B cell (primary cell): ENCODE measurements at regions not wholly inside any gene's neighbourhood (a gene's known extent, or its start where the extent isn't known, plus 50 kb on each side); places are given as distances from the start of the nearest gene placed in this dataset.

Experiments
- ATAC-seq: fragments of 200-7000 bp; cut with Tn5 transposase; one replicate; pipeline ENCODE4 v1.10.0; 2021; ENCODE audit warnings: low read depth, mild to moderate bottlenecking, moderate number of reproducible peaks, moderate library complexity
- CTCF ChIA-PET: fragments of 350-600 bp; sonication (Branson Sonifier 250); formaldehyde crosslinking; loops from one replicate; lab custom pipeline; 2021; ENCODE audit warnings: antibody characterized with exemption, inconsistent platforms; lab: Charles Lee
- POLR2A ChIA-PET: fragments of 350-600 bp; sonication (Branson Sonifier 250); formaldehyde crosslinking; loops from one replicate; lab custom pipeline; 2021; ENCODE audit warnings: antibody characterized with exemption; lab: Charles Lee
- DNase-seq: peaks from one replicate; pipeline ENCODE4 v3.0.0; 2013
- H2AFZ ChIP-seq: 2 replicates; pipeline ENCODE4 v1.6.1; 2012; ENCODE audit warnings: mild to moderate bottlenecking, low read depth, low read length; ENCODE audit not compliant: insufficient read depth, poor library complexity, severe bottlenecking
- H3K27ac ChIP-seq, 2 donors: 1 replicate in 1 of 2; 2 replicates in 1 of 2; pipeline ENCODE4 v1.5.1; 2012 to 2013; ENCODE audit warnings: low read length in 2 of 2, mild to moderate bottlenecking in 2 of 2, moderate library complexity in 1 of 2
- H3K27me3 ChIP-seq, 4 experiments: fragments of 200-600 bp in 1 of 4; sonication (generic) in 1 of 4; replicated peaks in 1 of 4; 1 replicate in 2 of 4; 2 replicates in 2 of 4; pipeline versions ENCODE4 v1.6.1 to v1.7.0; 2013 to 2016; ENCODE audit warnings: low read length in 3 of 4, mild to moderate bottlenecking in 2 of 4, mixed read lengths in 1 of 4, moderate library complexity in 1 of 4; ENCODE audit not compliant: insufficient read depth in 4 of 4, control insufficient read depth in 3 of 4; ENCODE audit errors: control extremely low read depth in 1 of 4
- H3K36me3 ChIP-seq, 2 experiments: replicated peaks in 1 of 2; 1 replicate in 1 of 2; 2 replicates in 1 of 2; pipeline versions ENCODE4 v1.6.1 to v1.7.1; 2013; ENCODE audit warnings: low read length in 1 of 2; ENCODE audit not compliant: insufficient read depth in 2 of 2, control insufficient read depth in 1 of 2; ENCODE audit errors: control extremely low read depth in 1 of 2, extremely low read depth in 1 of 2
- H3K4me1 ChIP-seq, 2 donors: fragments of 200-600 bp in 1 of 2; sonication (generic) in 1 of 2; 1 replicate in 1 of 2; 2 replicates in 1 of 2; pipeline versions ENCODE4 v1.5.1 to v1.6.1; 2013 to 2017; ENCODE audit warnings: low read length in 2 of 2; ENCODE audit not compliant: control insufficient read depth in 2 of 2, insufficient read depth in 2 of 2
- H3K4me2 ChIP-seq: replicated peaks from 2 replicates; pipeline ENCODE3; 2012; ENCODE audit warnings: mild to moderate bottlenecking, low read depth, low read length; ENCODE audit not compliant: poor library complexity, severe bottlenecking
- H3K4me3 ChIP-seq, 5 experiments: fragments of 200-600 bp in 1 of 5; sonication (generic) in 1 of 5; 1 replicate in 3 of 5; 2 replicates in 2 of 5; pipeline versions ENCODE4 v1.5.1 to v1.7.0; 2011 to 2016; ENCODE audit warnings: low read length in 4 of 5, mild to moderate bottlenecking in 4 of 5, low read depth in 2 of 5, control low read depth in 1 of 5, moderate library complexity in 1 of 5; ENCODE audit not compliant: insufficient read depth in 1 of 5; ENCODE audit errors: control extremely low read depth in 1 of 5, extremely low read depth in 1 of 5
- H3K79me2 ChIP-seq: fragments of 200-600 bp; sonication (generic); one replicate; pipeline ENCODE4 v1.6.0; 2016; ENCODE audit warnings: low read length; ENCODE audit not compliant: control insufficient read depth, insufficient read depth
- H3K9ac ChIP-seq: fragments of 200-600 bp; sonication (generic); 2 replicates; pipeline ENCODE4 v1.6.1; 2017; ENCODE audit warnings: mild to moderate bottlenecking, low read length, moderate library complexity
- H3K9me3 ChIP-seq, 3 donors: one replicate each; pipeline versions ENCODE4 v1.6.1 to v1.7.1; 2013; ENCODE audit warnings: low read length in 2 of 3; ENCODE audit not compliant: control insufficient read depth in 2 of 3, insufficient read depth in 1 of 3; ENCODE audit errors: control extremely low read depth in 1 of 3
- H4K20me1 ChIP-seq: 2 replicates; pipeline ENCODE4 v1.6.0; 2012; ENCODE audit warnings: mild to moderate bottlenecking, low read length; ENCODE audit not compliant: insufficient read depth, control insufficient read depth, poor library complexity, severe bottlenecking
- H3K27ac Mint-ChIP-seq: one replicate; pipeline ENCODE4 v1.8.0; 2021; ENCODE audit warnings: mixed read lengths
- H3K27me3 Mint-ChIP-seq: one replicate; pipeline ENCODE4 v1.8.0; 2021; ENCODE audit warnings: mixed read lengths
- H3K4me1 Mint-ChIP-seq: one replicate; pipeline ENCODE4 v1.8.0; 2021; ENCODE audit warnings: mixed read lengths
- H3K4me3 Mint-ChIP-seq: one replicate; pipeline ENCODE4 v1.8.0; 2021; ENCODE audit warnings: mixed read lengths
- H3K9me3 Mint-ChIP-seq: one replicate; pipeline ENCODE4 v1.8.0; 2022; ENCODE audit warnings: mixed read lengths; ENCODE audit not compliant: insufficient read depth
- CTCF ChIP-seq: fragments of 200-600 bp; IDR thresholded peaks from one replicate; pipeline ENCODE4 v1.8.0; 2022; ENCODE audit warnings: antibody characterized with exemption, mild to moderate bottlenecking
- EZH2 ChIP-seq: IDR thresholded peaks from 2 replicates; pipeline ENCODE4 v1.6.1; 2012; ENCODE audit warnings: borderline replicate concordance, low read depth, mild to moderate bottlenecking, moderate library complexity, low read length; ENCODE audit not compliant: insufficient read depth, poor library complexity, severe bottlenecking
- WGBS: methylation state at CpG from one replicate; pipeline ENCODE4 v1.1.5; 2013; ENCODE audit warnings: missing lambda C conversion rate; ENCODE audit not compliant: insufficient coverage; 5-methylcytosine and 5-hydroxymethylcytosine counted together
- intact Hi-C: fragments of 100-400 bp; cut with micrococcal nuclease; formaldehyde crosslinking; loops from one replicate; pipeline ENCODE4 v1.10.0; 2022

- Histone ChIP-seq H3K27me3 (no peaks in the 10 kb centered on the region), H3K36me3 (no peaks in the 10 kb centered on the region), H3K4me1 (no peaks in the 10 kb centered on the region), H3K79me2 (no peaks in the 10 kb centered on the region), H4K20me1 (no peaks in the 10 kb centered on the region), H3K4me3 (no peak overlapping the region), H3K27ac (no peak overlapping the region), H2AFZ (no peak overlapping the region), H3K9ac (no peak overlapping the region), H3K4me2 (no peak overlapping the region), H3K9me3 (peaks cover 0 to 9% (median 0%) of the 10 kb centered on the region in 3 donors)
- peaks cover 3% of the 10 kb centered on the region for H3K9me3 Mint-ChIP-seq
- WGBS, result no CpG with 5 or more reads among the region's 3 CpGs
- ChIA-PET POLR2A (no interaction called here), CTCF (no interaction called here)
- ATAC-seq (no peak), DNase-seq (no peak)
- no peak overlapping the region for H3K27ac Mint-ChIP-seq
- TF ChIP-seq CTCF, result no peak
- intact Hi-C loops, result no loop called here
- H3K4me3 Mint-ChIP-seq, result no peak overlapping the region
- H3K4me1 Mint-ChIP-seq, result no peaks in the 10 kb centered on the region
- no peaks in the 10 kb centered on the region for H3K27me3 Mint-ChIP-seq
Observed at GRCh38 chr16:52073024-52073423, 473.9 kb downstream of the TOX3 start.

DNA sequence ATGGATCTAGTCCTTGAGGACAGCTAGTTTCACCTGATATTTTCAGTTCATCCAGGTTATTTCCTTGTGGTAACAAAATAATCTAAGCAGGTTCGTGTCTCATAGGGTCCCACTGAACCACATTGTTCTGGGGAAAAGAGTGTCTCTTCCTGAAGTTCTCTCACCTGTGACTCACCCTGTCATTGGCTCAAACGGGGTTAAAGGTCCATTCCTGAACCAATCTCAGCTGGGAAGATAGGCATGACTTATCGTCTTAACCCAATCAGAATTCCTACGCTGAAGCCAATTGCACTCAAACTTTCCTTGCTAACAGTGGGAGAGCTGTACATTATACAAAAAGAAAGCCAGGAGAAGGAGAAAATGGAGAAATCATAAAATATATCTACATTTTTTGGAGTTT lies 475.8 kb downstream of the TOX3 start:
- Histone ChIP-seq H4K20me1 (no peaks in the 10 kb centered on the region), H3K79me2 (no peaks in the 10 kb centered on the region), H3K9ac (no peak overlapping the region), H2AFZ (no peak overlapping the region), H3K4me2 (no peak overlapping the region), H3K4me3 (no peak overlapping the region), H3K4me1 (no peaks in the 10 kb centered on the region), H3K36me3 (no peaks in the 10 kb centered on the region), H3K27ac (no peak overlapping the region), H3K9me3 (peaks cover 0 to under 1% (median 0%) of the 10 kb centered on the region in 3 donors), H3K27me3 (no peaks in the 10 kb centered on the region)
- ChIA-PET POLR2A (no interaction called here), CTCF (no interaction called here)
- no peak for TF ChIP-seq EZH2
- TF ChIP-seq CTCF, result no peak
- no peak overlapping the region for H3K4me3 Mint-ChIP-seq
- no peaks in the 10 kb centered on the region for H3K4me1 Mint-ChIP-seq
- H3K27ac Mint-ChIP-seq, result no peak overlapping the region
- intact Hi-C loops, result no loop called here
- WGBS, result 50% methylated on average over 1 of the region's 4 CpGs
- ATAC-seq, result no peak
- no peaks in the 10 kb centered on the region for H3K27me3 Mint-ChIP-seq
- no peak for DNase-seq
- peaks cover 3% of the 10 kb centered on the region for H3K9me3 Mint-ChIP-seq
